DND-41 (cell line): ENCODE measurements at regions not wholly inside any gene's neighbourhood (a gene's known extent, or its start where the extent isn't known, plus 50 kb on each side); places are given as distances from the start of the nearest gene placed in this dataset.

Experiments
- EZH2 ChIP-seq: IDR thresholded peaks from 3 replicates; pipeline ENCODE4 v1.6.1; 2012; ENCODE audit warnings: borderline replicate concordance, low read depth, mild to moderate bottlenecking, moderate library complexity, low read length, inconsistent platforms; ENCODE audit not compliant: severe bottlenecking
- TF ChIP-seq, protein P1 (sequence below): IDR thresholded peaks from 2 replicates; pipeline ENCODE4 v1.5.1; 2012; ENCODE audit warnings: borderline replicate concordance, low read length, moderate library complexity, mild to moderate bottlenecking; ENCODE audit not compliant: poor library complexity, severe bottlenecking; ENCODE audit errors: extremely low read depth

DNA sequence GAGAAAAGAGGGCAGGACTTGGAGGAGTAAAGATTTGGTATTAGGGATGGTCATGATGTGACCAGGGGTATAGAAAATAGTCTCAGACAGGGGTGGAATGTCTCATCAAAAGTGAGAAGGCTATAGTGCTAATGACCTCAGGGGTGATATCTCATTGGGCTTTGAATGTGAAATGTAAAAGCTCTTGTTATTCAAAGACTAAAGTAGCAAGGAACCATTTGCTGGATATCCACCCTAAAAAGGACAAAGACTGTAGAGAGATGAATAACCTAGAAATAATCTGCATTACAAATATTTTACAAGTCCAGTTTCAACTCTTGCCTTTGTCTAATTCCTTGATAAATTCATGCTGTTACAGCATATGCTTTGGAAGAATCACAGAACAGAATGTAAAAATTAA is 224.4 kb downstream of the ICOS start:
- TF ChIP-seq, protein P1, sequence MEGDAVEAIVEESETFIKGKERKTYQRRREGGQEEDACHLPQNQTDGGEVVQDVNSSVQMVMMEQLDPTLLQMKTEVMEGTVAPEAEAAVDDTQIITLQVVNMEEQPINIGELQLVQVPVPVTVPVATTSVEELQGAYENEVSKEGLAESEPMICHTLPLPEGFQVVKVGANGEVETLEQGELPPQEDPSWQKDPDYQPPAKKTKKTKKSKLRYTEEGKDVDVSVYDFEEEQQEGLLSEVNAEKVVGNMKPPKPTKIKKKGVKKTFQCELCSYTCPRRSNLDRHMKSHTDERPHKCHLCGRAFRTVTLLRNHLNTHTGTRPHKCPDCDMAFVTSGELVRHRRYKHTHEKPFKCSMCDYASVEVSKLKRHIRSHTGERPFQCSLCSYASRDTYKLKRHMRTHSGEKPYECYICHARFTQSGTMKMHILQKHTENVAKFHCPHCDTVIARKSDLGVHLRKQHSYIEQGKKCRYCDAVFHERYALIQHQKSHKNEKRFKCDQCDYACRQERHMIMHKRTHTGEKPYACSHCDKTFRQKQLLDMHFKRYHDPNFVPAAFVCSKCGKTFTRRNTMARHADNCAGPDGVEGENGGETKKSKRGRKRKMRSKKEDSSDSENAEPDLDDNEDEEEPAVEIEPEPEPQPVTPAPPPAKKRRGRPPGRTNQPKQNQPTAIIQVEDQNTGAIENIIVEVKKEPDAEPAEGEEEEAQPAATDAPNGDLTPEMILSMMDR = no peak
- TF ChIP-seq EZH2 = no peak
